ENCODE measurements at regions not wholly inside any gene's neighbourhood (a gene's known extent, or its start where the extent isn't known, plus 50 kb on each side); places are given as distances from the start of the nearest gene placed in this dataset.

GRCh38 chrX:124737771-124738170 is 391.4 kb downstream of the SH2D1A start:
- TF ChIP-seq CTCF (IDR thresholded peaks at IDR 0.05; ENCODE audit: poor library complexity), result no peak
- no peak for TF ChIP-seq EZH2phosphoT487 (IDR thresholded peaks at IDR 0.05; ENCODE audit: low read depth, severe bottlenecking, unreplicated experiment)
